ENCODE measurements at regions not wholly inside any gene's neighbourhood (a gene's known extent, or its start where the extent isn't known, plus 50 kb on each side); places are given as distances from the start of the nearest gene placed in this dataset.

DNA sequence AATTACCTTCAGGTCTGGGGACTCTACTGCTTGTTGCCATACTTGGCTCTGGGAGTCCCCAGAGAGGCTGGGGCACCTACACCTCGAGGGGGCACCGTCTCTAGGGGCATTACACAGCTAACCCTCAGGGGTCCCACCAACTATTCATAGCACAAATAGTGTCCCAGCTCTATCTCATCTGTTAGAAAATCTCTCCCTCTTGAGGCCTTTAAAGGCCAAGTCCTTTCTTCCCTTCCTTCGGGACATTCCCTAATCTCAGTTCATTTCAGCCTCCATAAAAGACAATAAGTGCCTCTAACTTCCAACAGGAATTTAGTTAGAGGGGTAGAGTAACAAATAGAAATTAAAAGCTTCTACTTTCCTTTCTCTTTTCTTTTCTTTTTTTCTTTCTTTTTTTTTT is 55.8 kb upstream of the SORBS2 start:
- CTCF ChIA-PET = interaction anchor here (0.8 to 1.2 kb wide), 3 partner anchors 153 to 227 kb away, joined by 3 to 6 read pairs (median 4); no protein-coding TSS in a partner anchor
- Mint-ChIP-seq H3K4me1 (ENCODE audit: low read depth, unreplicated experiment) (no peaks in the 10 kb centered on the region), H3K36me3 (ENCODE audit: insufficient read depth, unreplicated experiment) (no peaks in the 10 kb centered on the region), H3K9me3 (ENCODE audit: unreplicated experiment) (no peaks in the 10 kb centered on the region), H3K27me3 (ENCODE audit: insufficient read depth, unreplicated experiment) (no peaks in the 10 kb centered on the region), H3K4me3 (ENCODE audit: unreplicated experiment) (no peak overlapping the region), H3K27ac (ENCODE audit: unreplicated experiment) (no peak overlapping the region)
- H3K4me3 ChIP-seq (ENCODE audit: low read depth, low read length) = no peak overlapping the region
- DNase-seq = no peak
- intact Hi-C loops (cut with micrococcal nuclease; ENCODE audit: unreplicated experiment) = no loop called here
- H3K27me3 ChIP-seq (replicated peaks; ENCODE audit: control insufficient read depth, insufficient read depth, low read length) = no peaks in the 10 kb centered on the region
- no TSS peak for BruUV-seq (replicated peaks)
- H3K4me1 ChIP-seq = peaks cover 10% of the 10 kb centered on the region; the same call in 1 of the 2 replicates
- H3K36me3 ChIP-seq (ENCODE audit: control insufficient read depth, insufficient read depth, low read length) = no peaks in the 10 kb centered on the region
- TF ChIP-seq, protein P1, sequence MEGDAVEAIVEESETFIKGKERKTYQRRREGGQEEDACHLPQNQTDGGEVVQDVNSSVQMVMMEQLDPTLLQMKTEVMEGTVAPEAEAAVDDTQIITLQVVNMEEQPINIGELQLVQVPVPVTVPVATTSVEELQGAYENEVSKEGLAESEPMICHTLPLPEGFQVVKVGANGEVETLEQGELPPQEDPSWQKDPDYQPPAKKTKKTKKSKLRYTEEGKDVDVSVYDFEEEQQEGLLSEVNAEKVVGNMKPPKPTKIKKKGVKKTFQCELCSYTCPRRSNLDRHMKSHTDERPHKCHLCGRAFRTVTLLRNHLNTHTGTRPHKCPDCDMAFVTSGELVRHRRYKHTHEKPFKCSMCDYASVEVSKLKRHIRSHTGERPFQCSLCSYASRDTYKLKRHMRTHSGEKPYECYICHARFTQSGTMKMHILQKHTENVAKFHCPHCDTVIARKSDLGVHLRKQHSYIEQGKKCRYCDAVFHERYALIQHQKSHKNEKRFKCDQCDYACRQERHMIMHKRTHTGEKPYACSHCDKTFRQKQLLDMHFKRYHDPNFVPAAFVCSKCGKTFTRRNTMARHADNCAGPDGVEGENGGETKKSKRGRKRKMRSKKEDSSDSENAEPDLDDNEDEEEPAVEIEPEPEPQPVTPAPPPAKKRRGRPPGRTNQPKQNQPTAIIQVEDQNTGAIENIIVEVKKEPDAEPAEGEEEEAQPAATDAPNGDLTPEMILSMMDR (IDR thresholded peaks at IDR 0.05; ENCODE audit: insufficient read depth in 1 of 2, low read depth in 1 of 2, low read length in 1 of 2, severe bottlenecking in 1 of 2, unreplicated experiment in 1 of 2) = no peak
- POLR2A ChIA-PET = no interaction called here
- no peaks in the 10 kb centered on the region for H3K9me3 ChIP-seq

DNA sequence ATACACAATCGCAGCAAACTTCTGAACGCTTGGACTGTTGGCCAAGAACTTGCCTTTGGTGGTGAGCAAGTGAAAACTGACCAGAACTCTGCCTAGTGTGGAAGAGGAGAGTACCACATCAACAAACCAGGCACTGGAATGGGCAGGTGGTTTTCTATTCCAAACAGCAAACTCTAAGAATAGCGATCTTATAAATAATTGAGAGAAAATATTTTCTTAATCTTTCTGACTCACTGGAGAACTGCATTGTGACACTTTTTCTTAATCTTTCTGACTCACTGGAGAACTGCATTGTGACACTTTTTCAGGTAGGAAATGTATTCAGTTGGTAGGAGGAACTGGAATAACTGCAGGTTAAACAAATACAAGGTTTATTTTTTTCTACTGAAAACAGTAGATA is 57.0 kb upstream of the SORBS2 start:
- TF ChIP-seq, protein P1 (IDR thresholded peaks at IDR 0.05; ENCODE audit: insufficient read depth in 1 of 2, low read depth in 1 of 2, low read length in 1 of 2, severe bottlenecking in 1 of 2, unreplicated experiment in 1 of 2) = no peak
- Mint-ChIP-seq H3K9me3 (ENCODE audit: unreplicated experiment) (no peaks in the 10 kb centered on the region), H3K27me3 (ENCODE audit: insufficient read depth, unreplicated experiment) (no peaks in the 10 kb centered on the region), H3K4me3 (ENCODE audit: unreplicated experiment) (no peak overlapping the region), H3K27ac (ENCODE audit: unreplicated experiment) (no peak overlapping the region), H3K36me3 (ENCODE audit: insufficient read depth, unreplicated experiment) (no peaks in the 10 kb centered on the region), H3K4me1 (ENCODE audit: low read depth, unreplicated experiment) (no peaks in the 10 kb centered on the region)
- H3K9me3 ChIP-seq = no peaks in the 10 kb centered on the region
- no TSS peak for BruUV-seq (replicated peaks)
- ChIA-PET POLR2A (no interaction called here), CTCF (no interaction called here)
- 0 out of 2 replicates have a peak, but pooled peaks cover 2% of the 10 kb centered on the region for H3K4me1 ChIP-seq
- DNase-seq = no peak
- H3K36me3 ChIP-seq (ENCODE audit: control insufficient read depth, insufficient read depth, low read length) = no peaks in the 10 kb centered on the region
- H3K27me3 ChIP-seq (replicated peaks; ENCODE audit: control insufficient read depth, insufficient read depth, low read length) = no peaks in the 10 kb centered on the region
- H3K4me3 ChIP-seq (ENCODE audit: low read depth, low read length) = no peak overlapping the region
- intact Hi-C loops (cut with micrococcal nuclease; ENCODE audit: unreplicated experiment) = no loop called here

DNA sequence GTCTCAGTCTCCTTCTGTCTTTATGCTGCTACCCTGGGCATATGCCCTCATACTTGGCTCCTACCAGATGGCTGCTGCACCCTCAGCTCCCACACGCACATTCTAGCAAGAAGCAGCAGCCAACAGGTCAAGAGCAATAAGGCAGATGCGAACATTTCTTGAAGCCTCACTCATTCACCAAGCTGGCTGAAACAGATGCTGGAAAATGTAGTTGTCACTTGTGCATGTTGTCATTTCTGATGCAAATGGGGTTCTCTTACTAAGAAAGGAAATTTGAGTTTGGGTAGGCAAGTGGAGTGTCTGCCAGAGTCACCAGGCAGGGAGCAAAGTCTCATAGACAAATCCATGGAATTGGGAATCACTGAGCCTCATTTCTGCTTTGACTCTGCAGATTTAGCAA is 57.4 kb upstream of the SORBS2 start:
- ChIA-PET CTCF (no interaction called here), POLR2A (no interaction called here)
- intact Hi-C loops (cut with micrococcal nuclease; ENCODE audit: unreplicated experiment) = no loop called here
- DNase-seq = no peak
- Mint-ChIP-seq H3K36me3 (ENCODE audit: insufficient read depth, unreplicated experiment) (no peaks in the 10 kb centered on the region), H3K4me1 (ENCODE audit: low read depth, unreplicated experiment) (no peaks in the 10 kb centered on the region), H3K4me3 (ENCODE audit: unreplicated experiment) (no peak overlapping the region), H3K27ac (ENCODE audit: unreplicated experiment) (no peak overlapping the region), H3K9me3 (ENCODE audit: unreplicated experiment) (no peaks in the 10 kb centered on the region), H3K27me3 (ENCODE audit: insufficient read depth, unreplicated experiment) (no peaks in the 10 kb centered on the region)
- Histone ChIP-seq H3K4me3 (ENCODE audit: low read depth, low read length) (no peak overlapping the region), H3K36me3 (ENCODE audit: control insufficient read depth, insufficient read depth, low read length) (no peaks in the 10 kb centered on the region), H3K27me3 (replicated peaks; ENCODE audit: control insufficient read depth, insufficient read depth, low read length) (no peaks in the 10 kb centered on the region), H3K9me3 (no peaks in the 10 kb centered on the region), H3K4me1 (no peaks in the 10 kb centered on the region)
- no TSS peak for BruUV-seq (replicated peaks)
- TF ChIP-seq, protein P1 (IDR thresholded peaks at IDR 0.05; ENCODE audit: insufficient read depth in 1 of 2, low read depth in 1 of 2, low read length in 1 of 2, severe bottlenecking in 1 of 2, unreplicated experiment in 1 of 2) = no peak
